Posterior cingulate gyrus (tissue), 11 donors: ENCODE measurements at regions not wholly inside any gene's neighbourhood (a gene's known extent, or its start where the extent isn't known, plus 50 kb on each side); places are given as distances from the start of the nearest gene placed in this dataset.

Experiments used
- DNase-seq, 10 donors: peaks; one replicate each; pipeline versions ENCODE4 v3.0.0 to v3.0.0-alpha.2; 2020 to 2021; ENCODE audit warnings: mixed read lengths in 3 of 10
- intact Hi-C: fragments of 100-400 bp; cut with DNase I; formaldehyde crosslinking; loops from one replicate; pipeline ENCODE4 v1.15.1; 2023

DNA sequence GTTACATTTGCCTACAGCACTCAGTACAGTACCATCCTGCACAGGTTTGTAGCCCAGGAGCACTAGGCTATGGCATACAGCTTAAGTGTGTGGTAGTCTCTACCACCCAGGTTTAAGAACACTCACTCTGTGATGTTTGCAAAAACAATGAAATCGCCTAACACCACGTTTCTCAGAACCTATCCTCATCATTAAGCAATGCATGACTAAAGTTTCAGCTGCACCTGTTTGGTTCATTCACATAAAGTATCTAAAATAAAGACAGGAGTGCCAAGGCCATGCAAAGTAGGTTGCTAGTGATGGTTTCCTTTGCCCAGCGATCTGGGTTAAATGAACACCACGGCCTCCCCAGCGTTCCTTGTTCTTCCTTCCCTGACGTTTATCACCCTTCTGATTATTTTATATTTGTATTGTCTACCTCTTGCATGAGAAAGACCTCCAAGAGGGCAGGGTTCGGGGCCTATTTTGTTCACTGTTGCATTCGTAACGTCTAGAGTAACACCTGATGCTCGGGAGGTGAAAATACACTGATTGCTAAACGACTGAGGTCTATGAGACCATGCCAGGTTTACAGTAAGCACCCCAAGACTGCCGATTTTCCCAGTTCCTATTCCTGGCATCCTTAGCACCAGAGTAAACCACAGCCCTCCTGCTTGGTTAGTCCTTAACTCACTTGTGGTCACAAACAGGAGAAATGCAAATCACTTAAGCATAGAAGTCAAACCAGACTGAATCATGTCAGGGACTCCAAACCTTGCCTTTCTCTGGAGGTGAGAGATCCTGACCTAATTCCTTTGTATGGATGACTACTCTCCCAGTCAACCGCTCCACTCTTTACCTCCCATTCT lies 204.1 kb upstream of the NFE2L3 start:
- intact Hi-C loops: no loop called here
- DNase-seq: no peak

- intact Hi-C loops: no loop called here
- DNase-seq: peak in 1 of 10 donors; percentile 69
Measured at GRCh38 chr7:25949736-25950487, 202.1 kb upstream of the NFE2L3 start.

DNA sequence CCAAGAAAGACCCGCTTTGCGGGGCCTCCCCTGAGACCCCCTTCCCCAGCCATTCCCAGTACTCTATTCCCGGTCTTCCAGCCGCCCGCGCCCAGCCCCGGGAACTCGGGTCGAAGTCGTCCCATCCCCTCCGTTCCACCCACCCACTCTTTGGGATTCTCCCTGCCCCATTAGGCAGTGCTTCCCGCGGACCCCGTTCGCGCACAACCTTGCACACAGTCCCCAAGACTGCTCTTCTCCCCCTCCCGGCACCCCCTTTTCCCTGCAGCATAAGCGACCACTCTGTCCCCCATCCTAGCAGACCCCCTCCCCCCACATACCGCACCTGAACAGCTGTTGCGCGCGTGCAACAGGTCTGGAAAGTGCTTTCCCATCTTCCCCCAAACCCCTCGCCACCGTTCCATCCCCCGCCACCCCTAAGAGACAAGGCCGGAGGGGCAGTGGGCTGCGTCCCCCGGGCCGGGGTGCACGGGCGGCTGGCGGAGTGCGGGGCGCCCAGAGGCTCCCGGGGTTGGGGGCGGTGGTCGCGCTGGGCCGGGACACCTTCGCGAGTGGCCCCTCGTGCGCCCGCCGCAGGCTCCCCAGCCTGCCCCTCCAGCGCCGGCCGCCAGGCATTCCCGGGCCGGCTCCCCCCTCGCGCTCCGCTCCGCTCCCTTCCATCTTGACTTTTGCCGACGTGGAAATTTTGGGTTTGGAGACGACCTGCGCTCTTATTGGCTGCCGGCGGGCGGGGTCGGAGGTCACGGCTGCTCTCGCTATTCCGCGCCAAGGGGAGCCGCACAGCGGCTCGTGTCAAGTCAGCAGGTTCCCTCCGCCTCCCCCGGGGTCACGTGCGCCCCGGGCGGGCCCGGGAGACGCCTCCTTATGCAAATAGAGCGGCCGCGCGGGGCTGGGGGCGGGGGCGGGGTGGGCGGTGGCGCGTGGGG lies 201.2 kb upstream of the NFE2L3 start:
- intact Hi-C loops: no loop called here
- DNase-seq: peak in 8 of 10 donors; percentile 32 to 86 (median 54)

- DNase-seq: peak in 1 of 10 donors; percentile 83
- intact Hi-C loops: no loop called here
Measured at GRCh38 chr7:25951414-25952260, 200.4 kb upstream of the NFE2L3 start.

GRCh38 chr7:25952261-25953057 lies 199.5 kb upstream of the NFE2L3 start:
- intact Hi-C loops: no loop called here
- DNase-seq: no peak

- DNase-seq: no peak
- intact Hi-C loops: no loop called here
Measured at GRCh38 chr7:25953859-25954258, 198.1 kb upstream of the NFE2L3 start.

DNA sequence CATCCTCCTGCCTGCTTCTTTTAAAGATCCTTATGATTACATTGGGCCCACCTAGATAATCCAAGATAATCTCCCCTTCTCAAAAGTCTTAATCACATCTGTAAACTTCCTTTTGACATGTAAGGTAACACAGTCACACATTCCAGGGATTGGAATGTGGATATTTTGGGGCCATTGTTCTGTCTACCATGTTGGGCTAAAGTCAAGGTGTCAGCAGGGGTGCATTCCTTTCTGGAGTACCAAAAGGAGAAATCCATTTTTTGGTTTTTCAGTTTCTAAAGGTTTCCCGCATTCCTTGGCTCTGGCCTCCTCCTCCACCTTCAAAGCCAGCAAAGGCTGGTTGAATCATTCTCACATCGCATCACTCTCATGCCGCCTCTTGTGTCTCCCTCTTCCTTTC lies 197.6 kb upstream of the NFE2L3 start:
- no peak for DNase-seq
- intact Hi-C loops: no loop called here

DNA sequence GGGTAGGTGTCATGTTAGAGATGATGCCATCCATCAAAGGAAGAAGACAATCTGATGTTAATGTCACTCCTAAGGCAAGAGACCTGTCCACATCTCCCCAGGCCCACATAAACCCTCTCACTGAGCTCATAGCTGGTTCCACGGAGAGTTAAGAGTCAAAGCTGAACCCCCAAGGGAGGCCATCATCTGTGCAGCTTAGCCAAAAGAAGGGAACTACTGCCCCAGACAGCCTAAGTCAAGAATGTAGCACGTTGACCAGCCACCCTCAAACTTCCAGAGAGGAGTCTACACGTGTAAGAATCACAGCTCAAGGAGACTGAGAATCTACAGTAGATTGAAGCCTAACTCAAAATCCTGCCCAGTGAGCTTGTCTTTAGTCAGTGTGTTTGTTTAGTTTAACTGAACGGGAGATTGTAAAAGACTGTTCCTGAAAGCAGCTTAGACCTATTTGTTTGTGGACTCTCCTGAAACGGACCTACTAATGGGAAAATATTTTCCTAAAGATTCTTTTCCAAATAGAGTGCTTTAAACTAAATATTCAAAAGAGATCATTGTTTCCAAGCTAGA lies 192.7 kb upstream of the NFE2L3 start:
- DNase-seq: no peak
- intact Hi-C loops: no loop called here

GRCh38 chr7:25963733-25964132 lies 188.3 kb upstream of the NFE2L3 start:
- no peak for DNase-seq
- intact Hi-C loops: no loop called here

GRCh38 chr7:25964483-25964991 lies 187.5 kb upstream of the NFE2L3 start:
- intact Hi-C loops: no loop called here
- DNase-seq: no peak

- no peak for DNase-seq
- intact Hi-C loops: no loop called here
Measured at GRCh38 chr7:25965405-25966123, 186.4 kb upstream of the NFE2L3 start.

DNA sequence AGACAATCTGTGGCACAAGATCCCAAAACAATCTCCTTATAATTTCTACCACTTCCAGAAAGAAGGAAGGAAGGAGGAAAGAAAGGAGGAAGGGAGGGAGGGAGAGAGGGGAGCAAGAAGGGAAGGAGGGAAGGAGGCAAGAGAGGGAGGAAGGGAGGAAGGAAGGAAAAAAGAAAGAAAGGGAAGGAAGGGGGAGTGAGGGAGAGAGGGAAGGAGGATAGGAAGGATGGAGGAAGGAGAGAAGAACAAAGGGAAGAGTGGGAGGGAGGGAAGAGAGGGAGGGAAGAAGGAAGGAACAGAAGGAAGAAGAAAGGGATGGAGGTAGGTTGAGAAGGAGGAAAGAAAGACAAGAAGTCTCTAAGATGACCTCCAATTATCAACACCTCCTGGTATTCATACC lies 185.5 kb upstream of the NFE2L3 start:
- no peak for DNase-seq
- intact Hi-C loops: no loop called here

GRCh38 chr7:25967278-25968204 lies 184.5 kb upstream of the NFE2L3 start:
- DNase-seq: no peak

GRCh38 chr7:25968205-25968993 lies 183.6 kb upstream of the NFE2L3 start:
- DNase-seq: no peak
- intact Hi-C loops: no loop called here

More at GRCh38 chr7:25967278-25968204, 184.5 kb upstream of the NFE2L3 start:
- intact Hi-C loops: no loop called here

- intact Hi-C loops: no loop called here
- DNase-seq: no peak
Measured at GRCh38 chr7:25970356-25970755, 181.6 kb upstream of the NFE2L3 start.

DNA sequence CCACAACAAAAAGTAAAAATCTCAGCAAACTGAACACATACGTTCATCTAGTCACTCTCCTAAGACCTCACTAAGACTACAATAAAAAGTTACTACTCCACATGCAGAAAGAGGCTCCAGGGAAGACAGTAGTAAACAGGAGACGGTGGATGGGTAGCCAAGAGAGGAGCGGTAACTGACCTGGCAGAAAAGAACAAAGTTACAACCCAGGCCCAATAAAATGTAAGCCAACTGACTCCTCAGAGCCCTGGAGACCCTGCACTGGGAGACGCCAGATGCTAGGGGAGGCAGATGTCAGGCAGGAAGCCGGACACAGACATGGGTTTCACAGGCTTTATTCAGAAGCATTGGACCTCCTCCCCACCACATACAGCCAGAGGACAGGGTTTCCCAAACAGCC lies 181.1 kb upstream of the NFE2L3 start:
- DNase-seq: no peak
- intact Hi-C loops: no loop called here
